Keratinocyte (primary cell): ENCODE measurements at regions not wholly inside any gene's neighbourhood (a gene's known extent, or its start where the extent isn't known, plus 50 kb on each side); places are given as distances from the start of the nearest gene placed in this dataset.

Experiments used
- EZH2 ChIP-seq: IDR thresholded peaks from one replicate; pipeline ENCODE4 v1.6.1; 2012; ENCODE audit warnings: inconsistent platforms, mild to moderate bottlenecking, low read length, moderate library complexity
- TF ChIP-seq, protein P1 (sequence below), 3 experiments: IDR thresholded peaks in 1 of 3; conservative IDR thresholded peaks in 1 of 3; optimal IDR thresholded peaks in 1 of 3; 2 replicates in 2 of 3; 3 replicates in 1 of 3; pipeline versions ENCODE3 to v1.5.1; 2011; ENCODE audit warnings: low read length in 3 of 3, mild to moderate bottlenecking in 3 of 3, moderate library complexity in 2 of 3, control low read depth in 1 of 3, inconsistent platforms in 1 of 3; ENCODE audit not compliant: insufficient read depth in 2 of 3; ENCODE audit errors: extremely low read depth in 1 of 3

DNA sequence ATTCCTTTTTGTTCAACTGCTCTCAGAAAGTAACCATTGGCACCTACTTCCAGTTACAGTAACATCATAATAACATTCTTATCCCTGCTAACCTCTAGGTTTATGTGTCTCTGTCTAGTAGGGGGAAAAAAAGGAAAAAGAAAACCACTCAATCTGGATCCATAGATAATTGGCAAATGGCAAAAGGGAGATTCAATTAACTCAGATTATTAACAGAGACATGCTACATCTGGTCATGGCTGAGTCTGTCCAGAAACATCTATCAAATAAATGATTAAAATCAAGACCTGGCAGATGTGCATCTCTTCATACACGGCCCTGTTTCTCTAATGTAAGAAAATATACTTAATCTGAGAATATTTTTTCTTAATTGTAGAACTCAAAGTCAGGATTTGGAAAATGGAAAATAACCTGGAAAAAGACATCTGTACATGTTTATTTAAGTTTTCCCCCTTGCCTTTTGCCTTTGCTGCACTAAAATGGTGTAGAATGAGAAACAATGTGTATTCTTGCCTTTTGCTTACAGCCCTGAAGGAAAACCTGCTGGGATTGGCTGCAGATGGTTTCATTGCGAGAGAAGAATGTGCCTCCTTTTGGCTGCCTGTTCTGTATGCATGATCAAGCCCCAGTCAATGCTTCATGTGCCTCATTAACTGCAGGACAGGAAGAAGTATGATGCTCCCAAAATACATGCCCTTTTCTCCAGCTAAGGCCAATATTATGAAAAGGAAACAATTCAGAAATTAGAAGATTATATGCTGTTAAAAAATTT, 921.6 kb upstream of the PCDH20 start:
- TF ChIP-seq, protein P1, sequence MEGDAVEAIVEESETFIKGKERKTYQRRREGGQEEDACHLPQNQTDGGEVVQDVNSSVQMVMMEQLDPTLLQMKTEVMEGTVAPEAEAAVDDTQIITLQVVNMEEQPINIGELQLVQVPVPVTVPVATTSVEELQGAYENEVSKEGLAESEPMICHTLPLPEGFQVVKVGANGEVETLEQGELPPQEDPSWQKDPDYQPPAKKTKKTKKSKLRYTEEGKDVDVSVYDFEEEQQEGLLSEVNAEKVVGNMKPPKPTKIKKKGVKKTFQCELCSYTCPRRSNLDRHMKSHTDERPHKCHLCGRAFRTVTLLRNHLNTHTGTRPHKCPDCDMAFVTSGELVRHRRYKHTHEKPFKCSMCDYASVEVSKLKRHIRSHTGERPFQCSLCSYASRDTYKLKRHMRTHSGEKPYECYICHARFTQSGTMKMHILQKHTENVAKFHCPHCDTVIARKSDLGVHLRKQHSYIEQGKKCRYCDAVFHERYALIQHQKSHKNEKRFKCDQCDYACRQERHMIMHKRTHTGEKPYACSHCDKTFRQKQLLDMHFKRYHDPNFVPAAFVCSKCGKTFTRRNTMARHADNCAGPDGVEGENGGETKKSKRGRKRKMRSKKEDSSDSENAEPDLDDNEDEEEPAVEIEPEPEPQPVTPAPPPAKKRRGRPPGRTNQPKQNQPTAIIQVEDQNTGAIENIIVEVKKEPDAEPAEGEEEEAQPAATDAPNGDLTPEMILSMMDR (optimal IDR thresholded peaks at IDR 0.05 in 1 of 3, IDR thresholded peaks at IDR 0.05 in 1 of 3, conservative IDR thresholded peaks at IDR 0.05 in 1 of 3; ENCODE audit: extremely low read depth in 1 of 3, insufficient read depth in 2 of 3, low read length in 3 of 3): no peak
- TF ChIP-seq EZH2: no peak
